ENCODE measurements at regions not wholly inside any gene's neighbourhood (a gene's known extent, or its start where the extent isn't known, plus 50 kb on each side); places are given as distances from the start of the nearest gene placed in this dataset.

- H3K4me3 ChIP-seq (replicated peaks; ENCODE audit: low read depth, low read length), result no peak overlapping the region
- no peak for TF ChIP-seq CTCF (IDR thresholded peaks at IDR 0.05; ENCODE audit: low read length, missing control alignments)
- DNase-seq (ENCODE audit: low read depth), result no peak
Measured at GRCh38 chr4:129565214-129565613, 469.3 kb downstream of the C4orf33 start.

GRCh38 chr4:129570326-129570725 is 474.4 kb downstream of the C4orf33 start:
- no peak for DNase-seq (ENCODE audit: low read depth)
- no peak overlapping the region for H3K4me3 ChIP-seq (replicated peaks; ENCODE audit: low read depth, low read length)
- no peak for TF ChIP-seq CTCF (IDR thresholded peaks at IDR 0.05; ENCODE audit: low read length, missing control alignments)

GRCh38 chr4:129578336-129578735 is 482.4 kb downstream of the C4orf33 start:
- no peak overlapping the region for H3K4me3 ChIP-seq (replicated peaks; ENCODE audit: low read depth, low read length)
- no peak for TF ChIP-seq CTCF (IDR thresholded peaks at IDR 0.05; ENCODE audit: low read length, missing control alignments)
- no peak for DNase-seq (ENCODE audit: low read depth)

- no peak overlapping the region for H3K4me3 ChIP-seq (replicated peaks; ENCODE audit: low read depth, low read length)
- TF ChIP-seq CTCF (IDR thresholded peaks at IDR 0.05; ENCODE audit: low read length, missing control alignments), result no peak
- no peak for DNase-seq (ENCODE audit: low read depth)
Measured at GRCh38 chr4:129581305-129581704, 485.4 kb downstream of the C4orf33 start.

GRCh38 chr4:129583868-129584267 is 487.9 kb downstream of the C4orf33 start:
- TF ChIP-seq CTCF (IDR thresholded peaks at IDR 0.05; ENCODE audit: low read length, missing control alignments), result no peak
- peak; percentile 76 for DNase-seq (ENCODE audit: low read depth)
- H3K4me3 ChIP-seq (replicated peaks; ENCODE audit: low read depth, low read length), result no peak overlapping the region

GRCh38 chr4:129598582-129598981 is 502.6 kb downstream of the C4orf33 start:
- H3K4me3 ChIP-seq (replicated peaks; ENCODE audit: low read depth, low read length), result no peak overlapping the region
- TF ChIP-seq CTCF (IDR thresholded peaks at IDR 0.05; ENCODE audit: low read length, missing control alignments), result no peak
- DNase-seq (ENCODE audit: low read depth), result no peak

- no peak overlapping the region for H3K4me3 ChIP-seq (replicated peaks; ENCODE audit: low read depth, low read length)
- no peak for DNase-seq (ENCODE audit: low read depth)
- no peak for TF ChIP-seq CTCF (IDR thresholded peaks at IDR 0.05; ENCODE audit: low read length, missing control alignments)
Measured at GRCh38 chr4:129600898-129601297, 504.9 kb downstream of the C4orf33 start.
